H1 (cell line): ENCODE measurements at regions not wholly inside any gene's neighbourhood (a gene's known extent, or its start where the extent isn't known, plus 50 kb on each side); places are given as distances from the start of the nearest gene placed in this dataset.
"Not testable (repeated sequence)": the region's sequence is repeated elsewhere in the genome, so short reads cannot be mapped to it uniquely, and the experiment has no call there.

Source experiments
- POLR2AphosphoS5 ChIP-seq: IDR thresholded peaks from 2 replicates; pipeline ENCODE4 v1.6.1; 2011; ENCODE audit warnings: low read depth, low read length
- SAP30 ChIP-seq: fragments of 300-600 bp; sonication (generic); IDR thresholded peaks from 2 replicates; pipeline ENCODE4 v1.7.1; 2012; ENCODE audit warnings: low read length, moderate library complexity, mild to moderate bottlenecking, inconsistent platforms; ENCODE audit not compliant: insufficient read depth, insufficient replicate concordance
- TF ChIP-seq, protein P1 (sequence below), 3 experiments: IDR thresholded peaks; 1 replicate in 2 of 3; 2 replicates in 1 of 3; pipeline versions ENCODE4 v1.5.1 to v1.6.1; 2011; ENCODE audit warnings: low read length in 3 of 3, mild to moderate bottlenecking in 3 of 3, inconsistent platforms in 2 of 3, low read depth in 1 of 3, moderate library complexity in 1 of 3; ENCODE audit not compliant: insufficient read depth in 1 of 3; ENCODE audit errors: control extremely low read depth in 1 of 3
- TF ChIP-seq, protein P2 (sequence below): IDR thresholded peaks from 2 replicates; pipeline ENCODE4 v1.6.1; 2012; ENCODE audit warnings: inconsistent platforms
- TF ChIP-seq, protein P3 (sequence below): IDR thresholded peaks from 2 replicates; pipeline ENCODE4 v1.6.1; 2012; ENCODE audit warnings: low read length, inconsistent platforms

GRCh38 chr2:84127812-84128211 is 331.3 kb downstream of the SUCLG1 start:
- TF ChIP-seq, protein P1, sequence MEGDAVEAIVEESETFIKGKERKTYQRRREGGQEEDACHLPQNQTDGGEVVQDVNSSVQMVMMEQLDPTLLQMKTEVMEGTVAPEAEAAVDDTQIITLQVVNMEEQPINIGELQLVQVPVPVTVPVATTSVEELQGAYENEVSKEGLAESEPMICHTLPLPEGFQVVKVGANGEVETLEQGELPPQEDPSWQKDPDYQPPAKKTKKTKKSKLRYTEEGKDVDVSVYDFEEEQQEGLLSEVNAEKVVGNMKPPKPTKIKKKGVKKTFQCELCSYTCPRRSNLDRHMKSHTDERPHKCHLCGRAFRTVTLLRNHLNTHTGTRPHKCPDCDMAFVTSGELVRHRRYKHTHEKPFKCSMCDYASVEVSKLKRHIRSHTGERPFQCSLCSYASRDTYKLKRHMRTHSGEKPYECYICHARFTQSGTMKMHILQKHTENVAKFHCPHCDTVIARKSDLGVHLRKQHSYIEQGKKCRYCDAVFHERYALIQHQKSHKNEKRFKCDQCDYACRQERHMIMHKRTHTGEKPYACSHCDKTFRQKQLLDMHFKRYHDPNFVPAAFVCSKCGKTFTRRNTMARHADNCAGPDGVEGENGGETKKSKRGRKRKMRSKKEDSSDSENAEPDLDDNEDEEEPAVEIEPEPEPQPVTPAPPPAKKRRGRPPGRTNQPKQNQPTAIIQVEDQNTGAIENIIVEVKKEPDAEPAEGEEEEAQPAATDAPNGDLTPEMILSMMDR (IDR thresholded peaks at IDR 0.05; ENCODE audit: control extremely low read depth in 1 of 3, insufficient read depth in 1 of 3, low read depth in 1 of 3, low read length in 3 of 3) = not testable (repeated sequence)
- TF ChIP-seq, protein P2, sequence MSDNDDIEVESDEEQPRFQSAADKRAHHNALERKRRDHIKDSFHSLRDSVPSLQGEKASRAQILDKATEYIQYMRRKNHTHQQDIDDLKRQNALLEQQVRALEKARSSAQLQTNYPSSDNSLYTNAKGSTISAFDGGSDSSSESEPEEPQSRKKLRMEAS = not testable (repeated sequence)
- TF ChIP-seq, protein P3, sequence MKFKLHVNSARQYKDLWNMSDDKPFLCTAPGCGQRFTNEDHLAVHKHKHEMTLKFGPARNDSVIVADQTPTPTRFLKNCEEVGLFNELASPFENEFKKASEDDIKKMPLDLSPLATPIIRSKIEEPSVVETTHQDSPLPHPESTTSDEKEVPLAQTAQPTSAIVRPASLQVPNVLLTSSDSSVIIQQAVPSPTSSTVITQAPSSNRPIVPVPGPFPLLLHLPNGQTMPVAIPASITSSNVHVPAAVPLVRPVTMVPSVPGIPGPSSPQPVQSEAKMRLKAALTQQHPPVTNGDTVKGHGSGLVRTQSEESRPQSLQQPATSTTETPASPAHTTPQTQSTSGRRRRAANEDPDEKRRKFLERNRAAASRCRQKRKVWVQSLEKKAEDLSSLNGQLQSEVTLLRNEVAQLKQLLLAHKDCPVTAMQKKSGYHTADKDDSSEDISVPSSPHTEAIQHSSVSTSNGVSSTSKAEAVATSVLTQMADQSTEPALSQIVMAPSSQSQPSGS = not testable (repeated sequence)
- TF ChIP-seq POLR2AphosphoS5, SAP30: not testable (repeated sequence)
